ENCODE measurements at regions not wholly inside any gene's neighbourhood (a gene's known extent, or its start where the extent isn't known, plus 50 kb on each side); places are given as distances from the start of the nearest gene placed in this dataset.
"Not testable (repeated sequence)": the region's sequence is repeated elsewhere in the genome, so short reads cannot be mapped to it uniquely, and the experiment has no call there.

- not testable (repeated sequence) for DNase-seq (ENCODE audit: low read depth, low spot score); H3K27ac ChIP-seq
These were observed 202.4 kb upstream of the PRSS16 start for GRCh38 chr6:27045131-27045530.

DNA sequence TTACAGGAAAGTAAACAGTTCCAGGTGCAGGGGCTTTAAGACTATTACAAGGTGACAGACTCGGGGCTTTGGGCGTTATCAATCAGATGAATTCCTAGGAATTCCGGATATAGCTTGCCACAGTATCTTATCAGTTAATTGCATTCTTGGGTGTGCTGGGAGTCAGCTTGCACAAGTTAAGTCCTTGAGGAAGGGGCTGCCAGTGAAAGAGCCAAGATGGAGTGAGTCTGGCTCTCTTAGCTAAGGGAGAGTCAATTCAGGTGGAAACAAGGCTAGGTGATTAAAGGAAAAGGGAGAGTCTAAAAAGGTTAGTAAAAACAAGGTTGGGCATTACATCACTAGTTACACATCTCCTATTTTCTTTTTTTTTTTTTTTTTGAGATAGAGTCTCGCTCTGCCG is 199.8 kb upstream of the PRSS16 start:
- H3K27ac ChIP-seq = not testable (repeated sequence)

DNA sequence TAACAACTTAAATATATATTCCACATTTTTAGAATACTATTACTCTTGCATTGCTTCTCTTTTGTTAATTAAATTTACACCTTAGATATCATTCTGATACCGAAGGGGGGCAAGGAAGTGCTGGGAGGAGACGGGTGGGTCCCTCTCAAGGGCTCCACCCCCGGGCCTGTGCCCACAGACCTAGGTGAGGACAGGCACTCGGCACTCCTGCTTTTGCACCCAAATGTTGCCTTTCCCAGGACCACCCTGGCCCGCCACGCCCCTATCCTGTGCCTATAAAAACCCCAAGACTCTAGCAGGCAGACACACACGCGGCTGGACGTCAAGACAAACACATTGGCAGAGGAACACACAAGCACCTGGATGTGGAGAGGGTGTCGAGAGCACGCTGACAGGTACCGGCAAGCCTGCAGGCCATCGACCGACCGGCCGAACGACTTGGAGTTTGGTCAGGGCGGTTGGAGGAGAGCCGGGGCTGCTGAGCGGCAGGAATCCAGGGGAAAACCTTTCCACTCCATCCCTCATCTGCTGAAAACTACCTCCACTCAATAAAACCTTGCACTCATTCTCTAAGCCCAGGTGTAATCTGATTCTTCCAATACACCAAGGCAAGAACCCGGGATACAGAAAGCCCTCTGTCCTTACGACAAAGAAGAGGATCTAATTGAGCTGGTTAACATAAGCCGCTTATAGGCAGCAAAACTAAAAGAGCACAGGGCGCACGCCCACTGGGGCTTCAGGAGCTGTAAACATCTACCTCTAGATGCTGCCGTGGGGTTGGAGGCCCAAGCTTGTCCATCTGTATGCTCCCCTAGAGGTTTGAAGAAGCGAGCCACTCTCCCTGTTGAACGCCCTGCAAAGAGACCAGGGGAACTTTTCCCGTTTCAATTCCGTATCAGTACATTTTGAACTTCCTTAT is 197.4 kb upstream of the PRSS16 start:
- peak overlapping the region; percentile 11 for H3K27ac ChIP-seq
- DNase-seq (ENCODE audit: low read depth, low spot score) = peak; percentile 43

More for the DNA sequence above, 199.8 kb upstream of the PRSS16 start:
- not testable (repeated sequence) for DNase-seq (ENCODE audit: low read depth, low spot score)

DNA sequence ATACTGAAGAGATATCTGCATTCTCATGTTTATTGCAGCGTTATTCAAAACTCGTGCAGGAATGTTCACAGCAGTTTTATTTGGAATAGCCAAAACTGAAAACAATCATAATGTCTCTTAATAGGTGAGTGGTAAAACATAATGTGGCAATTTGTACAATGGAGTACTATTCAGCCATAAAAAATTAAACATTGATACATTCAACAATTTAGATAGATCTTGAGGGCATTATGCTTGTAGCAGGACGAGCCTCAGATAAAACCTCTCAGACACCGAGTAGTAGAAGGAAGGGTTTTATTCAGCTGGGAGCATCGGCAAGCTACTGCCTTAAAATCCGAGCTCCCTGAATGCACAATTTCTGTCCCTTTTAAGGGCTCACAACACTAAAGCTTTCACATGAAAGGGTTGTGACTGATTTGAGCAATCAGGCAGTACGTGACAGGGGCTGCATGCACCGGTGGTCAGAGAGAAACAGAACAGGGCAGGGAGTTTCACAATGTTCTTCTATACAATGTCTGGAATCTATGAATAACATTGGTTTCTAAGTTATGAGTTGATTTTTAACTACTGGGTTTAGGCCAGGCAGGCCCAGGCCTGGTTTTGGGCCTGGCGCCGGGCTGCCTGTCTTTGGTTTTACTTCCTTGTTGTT is 195.3 kb upstream of the PRSS16 start:
- not testable (repeated sequence) for DNase-seq (ENCODE audit: low read depth, low spot score)
- peak overlapping the region; percentile 75 for H3K27ac ChIP-seq

DNA sequence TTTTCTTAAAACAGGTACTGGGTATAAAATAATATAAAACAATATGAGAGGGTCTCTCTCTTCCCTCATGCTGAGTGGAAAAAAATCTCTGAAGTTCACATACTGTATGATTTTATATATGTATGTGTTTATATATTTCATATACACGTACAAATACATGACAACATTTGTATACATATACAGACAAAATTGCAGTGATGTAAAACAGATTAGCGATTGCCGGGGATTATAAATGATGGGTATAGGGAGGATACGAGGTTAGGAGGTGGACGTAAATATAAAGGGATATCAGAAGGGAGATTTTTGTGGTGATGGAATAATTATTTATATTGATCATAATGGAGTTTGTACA is 194.8 kb upstream of the PRSS16 start:
- DNase-seq (ENCODE audit: low read depth, low spot score) = no peak
- H3K27ac ChIP-seq = peak overlapping the region; percentile 75

DNA sequence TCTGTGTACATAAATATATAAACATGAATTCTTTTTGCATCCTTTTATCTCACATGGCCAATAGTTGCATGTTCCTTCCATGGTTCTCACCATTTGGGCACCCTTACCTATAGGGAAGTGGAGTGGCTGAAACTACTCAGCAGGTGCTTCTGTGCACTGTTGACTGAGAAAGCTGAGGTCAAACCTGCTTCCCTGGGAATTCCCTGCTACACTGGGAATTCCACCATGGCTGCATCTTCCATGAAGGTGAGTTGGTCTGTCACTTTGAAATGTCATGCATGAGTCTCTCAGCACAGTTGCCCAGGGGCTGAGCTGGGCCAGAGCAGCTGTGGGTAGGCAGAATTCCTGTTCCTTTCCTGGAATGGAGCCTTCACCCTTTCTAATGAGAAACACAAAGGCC is 193.8 kb upstream of the PRSS16 start:
- peak overlapping the region; percentile 75 for H3K27ac ChIP-seq
- peak; percentile 14 for DNase-seq (ENCODE audit: low read depth, low spot score)

- no peak overlapping the region for H3K27ac ChIP-seq
- no peak for DNase-seq (ENCODE audit: low read depth, low spot score)
These were observed 190.9 kb upstream of the PRSS16 start for GRCh38 chr6:27056615-27057014.

- DNase-seq (ENCODE audit: low read depth, low spot score) = no peak
- H3K27ac ChIP-seq = no peak overlapping the region
These were observed 187.7 kb upstream of the PRSS16 start for GRCh38 chr6:27059621-27060425.

GRCh38 chr6:27061235-27061993 is 186.1 kb upstream of the PRSS16 start:
- no peak for DNase-seq (ENCODE audit: low read depth, low spot score)
- H3K27ac ChIP-seq = no peak overlapping the region

GRCh38 chr6:27062755-27063154 is 184.7 kb upstream of the PRSS16 start:
- H3K27ac ChIP-seq = no peak overlapping the region
- no peak for DNase-seq (ENCODE audit: low read depth, low spot score)

- no peak overlapping the region for H3K27ac ChIP-seq
- DNase-seq (ENCODE audit: low read depth, low spot score) = no peak
These were observed 182.3 kb upstream of the PRSS16 start for GRCh38 chr6:27065183-27065582.

DNA sequence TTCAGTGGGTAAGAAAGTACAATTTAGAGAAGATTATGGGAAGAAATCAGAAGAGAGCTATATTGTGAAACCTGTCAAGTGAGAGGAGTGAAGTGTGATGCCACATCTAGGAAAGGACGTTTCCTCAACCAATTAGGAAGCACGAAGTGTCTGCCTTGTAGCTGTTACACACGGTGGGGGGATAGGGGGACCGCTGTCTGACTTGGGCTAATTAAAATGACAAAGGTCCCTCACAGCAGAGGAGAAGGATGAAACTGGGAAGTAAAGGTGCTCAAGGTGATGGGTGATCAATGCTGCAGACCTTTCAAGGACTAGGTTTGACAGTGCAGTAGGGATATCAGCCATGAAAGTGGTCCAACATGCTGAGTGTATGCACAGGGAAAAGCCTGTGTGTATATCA is 181.1 kb upstream of the PRSS16 start:
- no peak for DNase-seq (ENCODE audit: low read depth, low spot score)
- no peak overlapping the region for H3K27ac ChIP-seq

- no peak overlapping the region for H3K27ac ChIP-seq
- no peak for DNase-seq (ENCODE audit: low read depth, low spot score)
These were observed 180.7 kb upstream of the PRSS16 start for GRCh38 chr6:27066802-27067201.

DNA sequence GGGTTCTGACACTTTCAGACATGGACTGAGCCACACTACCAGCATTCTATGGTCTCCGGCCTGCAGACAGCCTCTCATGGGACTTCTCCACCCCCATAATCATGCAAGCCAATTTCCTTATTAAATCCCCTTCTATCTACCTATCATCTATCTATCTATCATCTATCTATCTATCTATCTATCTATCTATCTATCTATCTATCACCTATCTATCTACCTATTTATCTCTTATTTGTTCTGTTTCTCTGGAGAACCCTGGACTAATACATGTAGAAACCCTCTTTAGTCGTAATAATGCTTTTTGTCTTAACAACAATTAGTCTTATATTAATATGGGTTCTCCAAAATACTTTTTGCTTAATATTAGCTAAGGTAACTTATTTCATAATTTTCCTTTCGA is 174.1 kb upstream of the PRSS16 start:
- H3K27ac ChIP-seq = no peak overlapping the region
- no peak for DNase-seq (ENCODE audit: low read depth, low spot score)

- no peak for DNase-seq (ENCODE audit: low read depth, low spot score)
- no peak overlapping the region for H3K27ac ChIP-seq
These were observed 171.4 kb upstream of the PRSS16 start for GRCh38 chr6:27076116-27076515.

GRCh38 chr6:27078734-27079357 is 168.7 kb upstream of the PRSS16 start:
- DNase-seq (ENCODE audit: low read depth, low spot score) = no peak
- no peak overlapping the region for H3K27ac ChIP-seq

DNA sequence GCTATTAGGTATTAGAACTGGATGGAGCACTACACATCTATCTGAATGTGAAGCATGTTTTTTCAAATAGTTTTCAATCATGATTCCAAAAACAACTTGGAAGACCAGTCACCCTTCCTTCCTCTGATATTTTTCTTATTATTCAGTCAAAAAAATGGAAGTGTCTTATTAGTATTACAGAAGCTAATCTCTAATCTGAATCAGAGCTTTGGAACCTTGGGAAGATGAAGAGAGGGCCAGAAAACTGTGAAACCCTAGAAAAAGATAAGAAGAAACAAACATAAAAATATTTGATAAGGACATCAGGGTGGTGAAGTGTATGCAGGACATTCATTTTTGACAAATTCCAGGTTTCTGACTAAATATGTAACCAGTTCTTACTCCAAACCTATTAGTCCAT is 166.3 kb upstream of the PRSS16 start:
- no peak for DNase-seq (ENCODE audit: low read depth, low spot score)
- no peak overlapping the region for H3K27ac ChIP-seq

- no peak for DNase-seq (ENCODE audit: low read depth, low spot score)
- no peak overlapping the region for H3K27ac ChIP-seq
These were observed 165.6 kb upstream of the PRSS16 start for GRCh38 chr6:27081931-27082330.

- H3K27ac ChIP-seq = no peak overlapping the region
- no peak for DNase-seq (ENCODE audit: low read depth, low spot score)
These were observed 159.4 kb upstream of the PRSS16 start for GRCh38 chr6:27088068-27088467.

All from epithelial cell of prostate (primary cell).